H1 (cell line): ENCODE measurements at regions not wholly inside any gene's neighbourhood (a gene's known extent, or its start where the extent isn't known, plus 50 kb on each side); places are given as distances from the start of the nearest gene placed in this dataset.

Experiments used
- CTCF ChIA-PET: fragments of 300-600 bp; sonication (Branson Sonifier 250); formaldehyde crosslinking; loops from one replicate; lab custom pipeline; 2021; ENCODE audit not compliant: partially characterized antibody; lab: Charles Lee
- POLR2A ChIA-PET: fragments of 300-600 bp; sonication (Branson Sonifier 250); formaldehyde crosslinking; loops from one replicate; lab custom pipeline; 2021; ENCODE audit warnings: inconsistent platforms; ENCODE audit not compliant: partially characterized antibody; lab: Charles Lee
- DNase-seq, 2 experiments: peaks; one replicate each; pipeline versions ENCODE4 v3.0.0 to v3.0.0-alpha.2; 2010 to 2022; ENCODE audit warnings: low spot score in 2 of 2, low read depth in 1 of 2, mixed read lengths in 1 of 2
- FAIRE-seq: peaks from 2 replicates; lab custom pipeline; 2011; peaks lifted over from hg19 to GRCh38; lab: Jason Lieb, UNC
- H2AFZ ChIP-seq: 2 replicates; pipeline ENCODE4 v1.8.1; 2012; ENCODE audit warnings: low read length, inconsistent platforms
- H2AK5ac ChIP-seq: 2 replicates; pipeline ENCODE4 v1.6.1; 2013; ENCODE audit warnings: low read depth, low read length
- H2BK120ac ChIP-seq: replicated peaks from 2 replicates; pipeline ENCODE3; 2013; ENCODE audit warnings: low read depth, low read length, inconsistent platforms
- H2BK12ac ChIP-seq: 2 replicates; pipeline ENCODE4 v1.6.1; 2013; ENCODE audit warnings: low read depth, low read length
- H2BK15ac ChIP-seq: 2 replicates; pipeline ENCODE4 v1.6.1; 2013; ENCODE audit warnings: low read length
- H2BK20ac ChIP-seq: 2 replicates; pipeline ENCODE4 v1.6.1; 2013; ENCODE audit warnings: low read length
- H2BK5ac ChIP-seq: 2 replicates; pipeline ENCODE4 v1.6.1; 2013; ENCODE audit warnings: low read depth, low read length
- H3K14ac ChIP-seq: 2 replicates; pipeline ENCODE4 v1.6.1; 2013; ENCODE audit warnings: inconsistent platforms; ENCODE audit not compliant: insufficient read length
- H3K18ac ChIP-seq: 2 replicates; pipeline ENCODE4 v1.6.1; 2013; ENCODE audit warnings: low read length; ENCODE audit errors: extremely low read depth
- H3K23ac ChIP-seq: 2 replicates; pipeline ENCODE4 v1.6.1; 2013; ENCODE audit warnings: inconsistent platforms; ENCODE audit not compliant: insufficient read length
- H3K23me2 ChIP-seq: 2 replicates; pipeline ENCODE4 v1.6.1; 2013; ENCODE audit warnings: low read depth, low read length
- H3K27ac ChIP-seq: 2 replicates; pipeline ENCODE4 v1.6.1; 2011; ENCODE audit warnings: low read depth, low read length, inconsistent platforms
- H3K27me3 ChIP-seq, 4 experiments: replicated peaks in 1 of 4; 1 replicate in 1 of 4; 2 replicates in 3 of 4; pipeline versions ENCODE4 v1.6.1 to v1.8.1; 2011 to 2013; ENCODE audit warnings: low read length in 3 of 4, mild to moderate bottlenecking in 3 of 4, inconsistent platforms in 2 of 4, mixed read lengths in 2 of 4, moderate library complexity in 1 of 4; ENCODE audit not compliant: control insufficient read depth in 3 of 4, insufficient read depth in 3 of 4; ENCODE audit errors: extremely low read depth in 1 of 4
- H3K36me3 ChIP-seq, 4 experiments: 2 replicates each; pipeline versions ENCODE4 v1.6.1 to v1.8.1; 2011 to 2013; ENCODE audit warnings: mild to moderate bottlenecking in 4 of 4, low read length in 3 of 4, moderate library complexity in 2 of 4, control low read depth in 1 of 4, inconsistent platforms in 1 of 4; ENCODE audit not compliant: insufficient read depth in 4 of 4, control insufficient read depth in 2 of 4
- H3K4ac ChIP-seq: replicated peaks from 2 replicates; pipeline ENCODE3; 2013; ENCODE audit warnings: low read length, low read depth, mixed read lengths, inconsistent platforms; ENCODE audit not compliant: insufficient read length
- H3K4me1 ChIP-seq, 4 experiments: replicated peaks in 1 of 4; 1 replicate in 1 of 4; 2 replicates in 3 of 4; pipeline versions ENCODE4 v1.6.1 to v1.8.1; 2011 to 2013; ENCODE audit warnings: low read length in 3 of 4, inconsistent platforms in 2 of 4, mixed read lengths in 1 of 4; ENCODE audit not compliant: insufficient read depth in 4 of 4, control insufficient read depth in 3 of 4
- H3K4me2 ChIP-seq, 2 experiments: 2 replicates each; pipeline versions ENCODE4 v1.6.1 to v1.8.1; 2011 to 2013; ENCODE audit warnings: low read depth in 2 of 2, low read length in 2 of 2, control low read depth in 1 of 2, inconsistent platforms in 1 of 2, mild to moderate bottlenecking in 1 of 2; ENCODE audit not compliant: insufficient read depth in 1 of 2
- H3K4me3 ChIP-seq, 4 experiments: fragments of 200-600, 300-600 bp in 1 of 4; sonication (generic), shearing (Covaris generic), sonication (Bioruptor Twin) in 1 of 4; 2 replicates each; pipeline versions ENCODE4 v1.5.1 to v1.8.1; 2011 to 2016; ENCODE audit warnings: low read length in 4 of 4, low read depth in 3 of 4, control low read depth in 2 of 4, inconsistent platforms in 2 of 4, mild to moderate bottlenecking in 2 of 4, mixed read lengths in 1 of 4, moderate library complexity in 1 of 4; ENCODE audit not compliant: insufficient read depth in 2 of 4; ENCODE audit errors: extremely low read depth in 1 of 4
- H3K56ac ChIP-seq: replicated peaks from 2 replicates; pipeline ENCODE3; 2013; ENCODE audit warnings: low read depth, mild to moderate bottlenecking, mixed read lengths, low read length, inconsistent platforms; ENCODE audit not compliant: insufficient read length
- H3K79me1 ChIP-seq: 2 replicates; pipeline ENCODE4 v1.6.1; 2013; ENCODE audit warnings: low read depth, low read length, control low read depth
- H3K79me2 ChIP-seq, 2 experiments: 2 replicates each; pipeline versions ENCODE4 v1.6.1 to v1.8.1; 2012 to 2013; ENCODE audit warnings: low read length in 2 of 2, mild to moderate bottlenecking in 2 of 2, inconsistent platforms in 1 of 2; ENCODE audit not compliant: insufficient read depth in 2 of 2, control insufficient read depth in 1 of 2
- H3K9ac ChIP-seq, 4 experiments: replicated peaks in 1 of 4; 1 replicate in 1 of 4; 2 replicates in 3 of 4; pipeline versions ENCODE4 v1.6.1 to v1.8.1; 2011 to 2013; ENCODE audit warnings: low read depth in 3 of 4, low read length in 3 of 4, control low read depth in 2 of 4, mild to moderate bottlenecking in 2 of 4, moderate library complexity in 2 of 4, inconsistent platforms in 1 of 4; ENCODE audit errors: extremely low read depth in 1 of 4
- H3K9me3 ChIP-seq, 2 experiments: 2 replicates each; pipeline versions ENCODE4 v1.6.1 to v1.8.1; 2012 to 2013; ENCODE audit warnings: mild to moderate bottlenecking in 2 of 2, moderate library complexity in 2 of 2, control low read depth in 1 of 2, inconsistent platforms in 1 of 2, low read depth in 1 of 2, low read length in 1 of 2, mixed read lengths in 1 of 2; ENCODE audit not compliant: insufficient read depth in 2 of 2
- H4K20me1 ChIP-seq, 2 experiments: replicated peaks in 1 of 2; 2 replicates each; pipeline versions ENCODE3 to v1.8.1; 2011 to 2013; ENCODE audit warnings: inconsistent platforms in 2 of 2, low read length in 2 of 2, mild to moderate bottlenecking in 1 of 2; ENCODE audit not compliant: insufficient read depth in 2 of 2, control insufficient read depth in 1 of 2
- H4K5ac ChIP-seq: 2 replicates; pipeline ENCODE4 v1.6.1; 2013; ENCODE audit warnings: low read length, low read depth, mixed read lengths, inconsistent platforms; ENCODE audit not compliant: insufficient read length
- H4K8ac ChIP-seq: 2 replicates; pipeline ENCODE4 v1.8.0; 2013; ENCODE audit warnings: mild to moderate bottlenecking, moderate library complexity, low read length, inconsistent platforms; ENCODE audit not compliant: insufficient read depth; ENCODE audit errors: extremely low read depth
- H4K91ac ChIP-seq: replicated peaks from 2 replicates; pipeline ENCODE3; 2013; ENCODE audit warnings: low read length, mixed read lengths, inconsistent platforms; ENCODE audit not compliant: insufficient read length
- BACH1 ChIP-seq: IDR thresholded peaks from 2 replicates; pipeline ENCODE4 v1.6.1; 2012; ENCODE audit warnings: low read length, improper control_type of control experiment
- CBX5 ChIP-seq: fragments of 300-800, 300-1000 bp; sonication (generic); IDR thresholded peaks from 2 replicates; pipeline ENCODE4 v1.7.1; 2016; ENCODE audit warnings: antibody characterized with exemption, low read length, low read depth
- CHD2 ChIP-seq: IDR thresholded peaks from 2 replicates; pipeline ENCODE4 v1.6.1; 2012; ENCODE audit warnings: low read length, improper control_type of control experiment
- FOSL1 ChIP-seq: IDR thresholded peaks from 2 replicates; pipeline ENCODE4 v1.6.1; 2011; ENCODE audit warnings: mild to moderate bottlenecking, low read depth, low read length, moderate library complexity; ENCODE audit not compliant: insufficient read depth
- HDAC6 ChIP-seq: IDR thresholded peaks from one replicate; pipeline ENCODE4 v1.7.1; 2012; ENCODE audit warnings: low read depth, mild to moderate bottlenecking, inconsistent platforms, low read length, moderate library complexity
- NANOG ChIP-seq: IDR thresholded peaks from 2 replicates; pipeline ENCODE4 v1.6.1; 2011; ENCODE audit warnings: low read length, low read depth, mild to moderate bottlenecking, inconsistent platforms; ENCODE audit not compliant: insufficient read depth, poor library complexity, severe bottlenecking
- SAP30 ChIP-seq: fragments of 300-600 bp; sonication (generic); IDR thresholded peaks from 2 replicates; pipeline ENCODE4 v1.7.1; 2012; ENCODE audit warnings: low read length, moderate library complexity, mild to moderate bottlenecking, inconsistent platforms; ENCODE audit not compliant: insufficient read depth, insufficient replicate concordance
- SP1 ChIP-seq: IDR thresholded peaks from 2 replicates; pipeline ENCODE4 v1.6.1; 2011; ENCODE audit warnings: low read depth, low read length
- USF2 ChIP-seq: IDR thresholded peaks from 2 replicates; pipeline ENCODE4 v1.6.1; 2011; ENCODE audit warnings: low read length, improper control_type of control experiment
- ZNF274 ChIP-seq: IDR thresholded peaks from 2 replicates; pipeline ENCODE4 v1.7.0; 2012; ENCODE audit warnings: low read length, borderline replicate concordance; ENCODE audit errors: extremely low read depth
- WGBS, 2 experiments: shearing (Covaris generic) in 1 of 2; methylation state at CpG; one replicate each; pipeline versions ENCODE4 v1.1.6 to v1.1.7; 2013 to 2015; ENCODE audit warnings: low lambda C conversion rate in 2 of 2, mixed read lengths in 2 of 2, inconsistent platforms in 1 of 2, low coverage in 1 of 2, missing lambda C conversion rate in 1 of 2; ENCODE audit not compliant: insufficient replicate concordance in 2 of 2, insufficient coverage in 1 of 2, insufficient read length in 1 of 2; ENCODE audit errors: extremely low coverage in 1 of 2, missing lambda C conversion rate in 1 of 2; 5-methylcytosine and 5-hydroxymethylcytosine counted together

- no peak for TF ChIP-seq HDAC6
- no peak for TF ChIP-seq SP1
- TF ChIP-seq CHD2 = no peak
- no peak for TF ChIP-seq CBX5
- TF ChIP-seq USF2 = no peak
- TF ChIP-seq ZNF274 = no peak
- no peak for TF ChIP-seq NANOG
- TF ChIP-seq FOSL1 = no peak
- TF ChIP-seq BACH1 = no peak
- TF ChIP-seq SAP30 = no peak
- Histone ChIP-seq H3K36me3 (no peaks in the 10 kb centered on the region), H3K4ac (no peak overlapping the region), H3K56ac (no peak overlapping the region), H3K4me2 (no peak overlapping the region), H4K8ac (no peak overlapping the region), H2BK5ac (no peak overlapping the region), H3K23ac (no peak overlapping the region), H3K9ac (no peak overlapping the region), H2BK120ac (no peak overlapping the region), H3K4me1 (no peaks in the 10 kb centered on the region), H2BK20ac (no peak overlapping the region), H3K79me2 (no peaks in the 10 kb centered on the region), H3K9me3 (0 out of 4 replicates have a peak, but pooled peaks cover 0 to 2% of the 10 kb centered on the region in 2 experiments), H3K79me1 (no peaks in the 10 kb centered on the region), H2BK12ac (no peak overlapping the region), H2BK15ac (no peak overlapping the region), H2AK5ac (no peak overlapping the region), H3K4me3 (no peak overlapping the region), H4K91ac (no peak overlapping the region), H3K18ac (no peak overlapping the region), H3K14ac (no peak overlapping the region), H3K27me3 (no peaks in the 10 kb centered on the region), H4K5ac (no peak overlapping the region), H3K27ac (no peak overlapping the region), H4K20me1 (no peaks in the 10 kb centered on the region), H3K23me2 (no peaks in the 10 kb centered on the region), H2AFZ (no peak overlapping the region)
- CTCF ChIA-PET = interaction anchor here (0.6 kb wide), 1 partner anchor 484 kb away, joined by 3 read pairs; no protein-coding TSS in a partner anchor
- 100% methylated on average over 1 of the region's 1 CpG; no CpG with 5 or more reads in 1 of the 2 experiments for WGBS, 2 experiments
- FAIRE-seq (no peak), DNase-seq (no peak)
- POLR2A ChIA-PET = no interaction called here
These were observed 546.5 kb upstream of the ANO5 start for GRCh38 chr11:21646351-21646750.
